DND-41 (cell line): ENCODE measurements at regions not wholly inside any gene's neighbourhood (a gene's known extent, or its start where the extent isn't known, plus 50 kb on each side); places are given as distances from the start of the nearest gene placed in this dataset.
"Not testable (repeated sequence)": the region's sequence is repeated elsewhere in the genome, so short reads cannot be mapped to it uniquely, and the experiment has no call there.

Experiments
- EZH2 ChIP-seq: IDR thresholded peaks from 3 replicates; pipeline ENCODE4 v1.6.1; 2012; ENCODE audit warnings: borderline replicate concordance, low read depth, mild to moderate bottlenecking, moderate library complexity, low read length, inconsistent platforms; ENCODE audit not compliant: severe bottlenecking
- TF ChIP-seq, protein P1 (sequence below): IDR thresholded peaks from 2 replicates; pipeline ENCODE4 v1.5.1; 2012; ENCODE audit warnings: borderline replicate concordance, low read length, moderate library complexity, mild to moderate bottlenecking; ENCODE audit not compliant: poor library complexity, severe bottlenecking; ENCODE audit errors: extremely low read depth

DNA sequence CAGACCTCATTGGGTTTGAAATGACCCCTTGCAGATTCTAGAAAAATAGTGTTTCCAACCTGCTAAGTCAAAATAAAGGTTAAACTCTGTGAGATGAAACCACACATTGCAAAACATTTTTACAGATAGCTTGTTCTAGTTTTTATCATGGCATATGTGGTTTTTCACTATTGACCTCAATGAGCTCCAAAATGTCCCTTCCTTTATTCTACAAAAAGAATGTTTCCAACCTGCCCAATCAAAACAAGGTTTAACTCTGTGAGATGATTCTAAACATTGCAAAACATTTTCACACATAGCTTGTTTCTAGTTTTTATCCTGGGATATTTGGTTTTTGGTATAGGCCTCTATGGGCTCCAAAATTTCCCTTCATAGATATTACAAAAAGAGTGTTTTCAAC is 286.0 kb upstream of the ZNF337 start:
- TF ChIP-seq, protein P1, sequence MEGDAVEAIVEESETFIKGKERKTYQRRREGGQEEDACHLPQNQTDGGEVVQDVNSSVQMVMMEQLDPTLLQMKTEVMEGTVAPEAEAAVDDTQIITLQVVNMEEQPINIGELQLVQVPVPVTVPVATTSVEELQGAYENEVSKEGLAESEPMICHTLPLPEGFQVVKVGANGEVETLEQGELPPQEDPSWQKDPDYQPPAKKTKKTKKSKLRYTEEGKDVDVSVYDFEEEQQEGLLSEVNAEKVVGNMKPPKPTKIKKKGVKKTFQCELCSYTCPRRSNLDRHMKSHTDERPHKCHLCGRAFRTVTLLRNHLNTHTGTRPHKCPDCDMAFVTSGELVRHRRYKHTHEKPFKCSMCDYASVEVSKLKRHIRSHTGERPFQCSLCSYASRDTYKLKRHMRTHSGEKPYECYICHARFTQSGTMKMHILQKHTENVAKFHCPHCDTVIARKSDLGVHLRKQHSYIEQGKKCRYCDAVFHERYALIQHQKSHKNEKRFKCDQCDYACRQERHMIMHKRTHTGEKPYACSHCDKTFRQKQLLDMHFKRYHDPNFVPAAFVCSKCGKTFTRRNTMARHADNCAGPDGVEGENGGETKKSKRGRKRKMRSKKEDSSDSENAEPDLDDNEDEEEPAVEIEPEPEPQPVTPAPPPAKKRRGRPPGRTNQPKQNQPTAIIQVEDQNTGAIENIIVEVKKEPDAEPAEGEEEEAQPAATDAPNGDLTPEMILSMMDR = not testable (repeated sequence)
- not testable (repeated sequence) for TF ChIP-seq EZH2
